HG03520 (cell line): ENCODE measurements at regions not wholly inside any gene's neighbourhood (a gene's known extent, or its start where the extent isn't known, plus 50 kb on each side); places are given as distances from the start of the nearest gene placed in this dataset.

ENCODE experiments used
- ATAC-seq: cut with Tn5 transposase; IDR thresholded peaks from one replicate; pipeline ENCODE4 v1.9.1; 2021; ENCODE audit warnings: mild to moderate bottlenecking, moderate library complexity; ENCODE audit not compliant: unreplicated experiment

DNA sequence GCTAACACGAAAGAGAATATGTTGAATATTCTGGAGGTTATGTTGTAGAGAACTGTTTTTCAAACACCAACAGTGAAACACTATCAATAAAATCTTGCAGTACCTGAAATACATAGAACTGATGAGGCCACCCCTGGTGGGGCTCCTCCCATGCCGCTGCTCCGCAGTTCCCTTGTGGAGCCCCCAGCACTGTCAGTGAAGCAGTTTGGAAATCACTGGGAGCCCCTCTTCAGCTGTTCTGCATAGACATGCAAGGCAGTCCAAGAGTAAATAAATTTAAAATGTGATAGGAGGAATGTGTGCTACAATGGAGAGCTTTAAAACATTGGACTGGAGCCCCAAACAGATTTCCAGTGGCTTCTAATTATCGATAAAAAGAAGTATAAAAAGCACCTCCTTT lies 189.4 kb downstream of the FNDC1 start:
- ATAC-seq, result no peak

- ATAC-seq, result no peak
Observed at GRCh38 chr6:159357211-159357915, 188.2 kb downstream of the FNDC1 start.

DNA sequence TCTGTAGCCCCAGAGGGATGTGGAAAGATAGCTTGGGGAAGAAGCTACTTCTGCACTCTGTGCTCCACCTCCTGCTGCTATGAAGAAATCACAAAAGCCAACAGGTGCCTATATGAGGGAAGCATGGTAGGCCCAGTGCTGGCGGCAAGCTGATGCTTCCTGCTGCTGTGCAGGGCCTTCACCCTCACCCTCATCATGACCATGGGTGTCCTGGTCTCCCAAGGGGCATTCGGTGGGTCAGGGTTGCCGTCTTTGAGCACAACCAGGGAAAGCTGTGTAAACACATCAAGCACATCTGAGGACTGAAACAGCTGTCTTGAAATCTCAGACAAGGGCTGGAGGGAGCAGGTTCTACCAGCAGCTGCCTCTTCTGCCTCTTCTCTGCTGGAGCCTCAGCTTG lies 184.0 kb downstream of the FNDC1 start:
- ATAC-seq, result no peak

DNA sequence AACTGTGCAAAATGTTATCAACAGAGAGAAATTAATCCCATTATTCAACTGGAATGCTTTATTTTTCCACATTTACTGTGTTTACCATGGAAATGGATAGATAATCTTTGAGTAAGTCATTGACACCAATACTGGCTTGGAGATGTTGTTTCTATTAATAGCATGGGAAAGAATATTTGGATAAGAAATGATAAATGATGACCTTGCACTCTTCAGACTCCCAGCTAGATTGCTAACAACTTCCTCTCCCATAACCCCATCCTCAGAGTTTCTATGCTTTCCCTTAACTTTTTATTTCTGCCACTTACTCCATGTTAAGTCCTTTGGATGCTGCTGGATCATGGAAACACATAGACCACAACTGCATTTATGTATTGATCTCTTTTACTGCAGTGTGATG lies 182.5 kb downstream of the FNDC1 start:
- ATAC-seq, result no peak

GRCh38 chr6:159349915-159350314 lies 180.7 kb downstream of the FNDC1 start:
- ATAC-seq, result no peak

DNA sequence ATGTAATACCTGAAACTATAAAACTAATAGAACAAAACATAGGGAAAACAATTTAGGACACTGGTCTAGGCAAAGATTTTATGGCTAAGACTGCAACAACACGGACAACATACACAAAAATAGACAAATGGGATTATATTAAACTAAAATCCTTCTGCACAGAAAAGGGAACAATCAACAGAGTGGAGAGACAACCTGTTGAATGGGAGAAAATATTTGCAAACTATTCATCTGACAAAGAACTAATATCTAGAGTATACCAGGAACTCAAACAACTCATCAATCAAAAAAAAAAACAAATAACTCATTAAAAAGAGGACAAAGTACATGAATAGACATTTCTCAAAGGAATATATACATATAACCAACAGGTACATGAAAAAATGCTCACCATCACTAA lies 174.5 kb downstream of the FNDC1 start:
- no peak for ATAC-seq

DNA sequence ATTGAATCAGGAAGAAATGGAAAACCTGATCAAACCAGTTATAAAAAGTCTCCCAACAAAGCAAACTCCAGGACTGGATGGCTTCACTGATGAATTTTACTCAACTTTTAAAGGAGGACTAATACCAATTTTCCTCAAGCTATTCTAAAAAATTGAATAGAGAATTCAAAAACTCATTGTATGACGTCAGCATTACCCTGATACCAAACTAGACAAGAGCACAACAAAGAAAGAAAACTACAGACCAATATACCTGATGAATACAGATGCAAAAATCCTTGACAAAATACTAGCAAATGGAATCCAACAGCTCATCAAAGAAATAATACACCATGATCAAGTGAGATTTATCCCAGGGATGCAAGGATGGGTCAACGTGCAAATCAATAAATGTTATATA lies 172.9 kb downstream of the FNDC1 start:
- no peak for ATAC-seq

DNA sequence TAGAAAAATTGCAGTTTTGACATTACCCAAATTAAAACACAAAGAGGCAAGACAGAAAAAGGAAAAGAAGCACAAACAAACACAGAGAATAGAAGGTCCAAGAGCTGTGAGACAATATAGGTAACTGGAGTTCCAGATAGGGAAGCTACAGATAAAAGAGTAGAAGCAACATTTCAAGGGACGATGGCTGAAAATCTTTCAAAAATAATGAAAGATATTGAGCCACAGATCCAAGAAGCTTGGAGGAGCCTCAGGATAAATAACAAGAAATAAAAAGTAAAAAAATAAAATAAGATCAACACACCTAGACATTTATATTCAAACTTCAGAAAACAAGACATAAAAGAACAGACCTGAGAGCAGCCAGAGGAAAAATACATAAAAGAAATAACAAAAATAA lies 164.9 kb downstream of the FNDC1 start:
- ATAC-seq, result no peak

- no peak for ATAC-seq
Observed at GRCh38 chr6:159331451-159331850, 162.3 kb downstream of the FNDC1 start.

- ATAC-seq, result no peak
Observed at GRCh38 chr6:159329081-159329480, 159.9 kb downstream of the FNDC1 start.

- no peak for ATAC-seq
Observed at GRCh38 chr6:159328052-159328451, 158.9 kb downstream of the FNDC1 start.

GRCh38 chr6:159325476-159325875 lies 156.3 kb downstream of the FNDC1 start:
- ATAC-seq, result no peak

GRCh38 chr6:159324596-159324995 lies 155.4 kb downstream of the FNDC1 start:
- no peak for ATAC-seq
